ENCODE measurements at regions not wholly inside any gene's neighbourhood (a gene's known extent, or its start where the extent isn't known, plus 50 kb on each side); places are given as distances from the start of the nearest gene placed in this dataset.
"Not testable (repeated sequence)": the region's sequence is repeated elsewhere in the genome, so short reads cannot be mapped to it uniquely, and the experiment has no call there.

GRCh38 chr13:37288057-37288720 lies 182.7 kb upstream of the CSNK1A1L start:
- Mint-ChIP-seq H3K27ac (ENCODE audit: unreplicated experiment) (no peak overlapping the region), H3K36me3 (ENCODE audit: unreplicated experiment) (peaks cover 9% of the 10 kb centered on the region), H3K27me3 (ENCODE audit: unreplicated experiment) (no peaks in the 10 kb centered on the region), H3K4me3 (ENCODE audit: unreplicated experiment) (no peak overlapping the region), H3K9me3 (ENCODE audit: unreplicated experiment) (no peaks in the 10 kb centered on the region), H3K4me1 (ENCODE audit: low read depth, unreplicated experiment) (no peaks in the 10 kb centered on the region)
- TF ChIP-seq CTCF (IDR thresholded peaks at IDR 0.05; ENCODE audit: partially characterized antibody, unreplicated experiment), result no peak
- no peak for DNase-seq

- not testable (repeated sequence) for H3K4me1 Mint-ChIP-seq (ENCODE audit: low read depth, unreplicated experiment); H3K9me3 Mint-ChIP-seq (ENCODE audit: unreplicated experiment); H3K27ac Mint-ChIP-seq (ENCODE audit: unreplicated experiment); DNase-seq; H3K27me3 Mint-ChIP-seq (ENCODE audit: unreplicated experiment); H3K36me3 Mint-ChIP-seq (ENCODE audit: unreplicated experiment); H3K4me3 Mint-ChIP-seq (ENCODE audit: unreplicated experiment)
Measured at GRCh38 chr13:37280231-37280630, 174.8 kb upstream of the CSNK1A1L start.

GRCh38 chr13:37277435-37278144 lies 172.1 kb upstream of the CSNK1A1L start:
- H3K4me3 Mint-ChIP-seq (ENCODE audit: unreplicated experiment), result no peak overlapping the region
- peaks cover 3% of the 10 kb centered on the region for H3K27me3 Mint-ChIP-seq (ENCODE audit: unreplicated experiment)
- peaks cover 8% of the 10 kb centered on the region for H3K9me3 Mint-ChIP-seq (ENCODE audit: unreplicated experiment)
- H3K4me1 Mint-ChIP-seq (ENCODE audit: low read depth, unreplicated experiment), result peaks cover 7% of the 10 kb centered on the region
- no peak for TF ChIP-seq CTCF (IDR thresholded peaks at IDR 0.05; ENCODE audit: partially characterized antibody, unreplicated experiment)
- no peak for DNase-seq
- peaks cover 5% of the 10 kb centered on the region for H3K36me3 Mint-ChIP-seq (ENCODE audit: unreplicated experiment)
- H3K27ac Mint-ChIP-seq (ENCODE audit: unreplicated experiment), result no peak overlapping the region

GRCh38 chr13:37277007-37277406 lies 171.5 kb upstream of the CSNK1A1L start:
- no peak for TF ChIP-seq CTCF (IDR thresholded peaks at IDR 0.05; ENCODE audit: partially characterized antibody, unreplicated experiment)
- H3K36me3 Mint-ChIP-seq (ENCODE audit: unreplicated experiment), result peaks cover 7% of the 10 kb centered on the region

GRCh38 chr13:37274569-37275497 lies 169.4 kb upstream of the CSNK1A1L start:
- no peak overlapping the region for H3K4me3 Mint-ChIP-seq (ENCODE audit: unreplicated experiment)
- H3K27me3 Mint-ChIP-seq (ENCODE audit: unreplicated experiment), result peaks cover 3% of the 10 kb centered on the region
- H3K36me3 Mint-ChIP-seq (ENCODE audit: unreplicated experiment), result peaks cover 13% of the 10 kb centered on the region
- TF ChIP-seq CTCF (IDR thresholded peaks at IDR 0.05; ENCODE audit: partially characterized antibody, unreplicated experiment), result no peak
- peaks cover 7% of the 10 kb centered on the region for H3K4me1 Mint-ChIP-seq (ENCODE audit: low read depth, unreplicated experiment)
- peak overlapping the region; percentile 6 for H3K27ac Mint-ChIP-seq (ENCODE audit: unreplicated experiment)
- DNase-seq, result no peak
- H3K9me3 Mint-ChIP-seq (ENCODE audit: unreplicated experiment), result peaks cover 8% of the 10 kb centered on the region

More at GRCh38 chr13:37277007-37277406, 171.5 kb upstream of the CSNK1A1L start:
- peaks cover 7% of the 10 kb centered on the region for H3K4me1 Mint-ChIP-seq (ENCODE audit: low read depth, unreplicated experiment)
- DNase-seq, result no peak
- no peak overlapping the region for H3K27ac Mint-ChIP-seq (ENCODE audit: unreplicated experiment)
- peaks cover 8% of the 10 kb centered on the region for H3K9me3 Mint-ChIP-seq (ENCODE audit: unreplicated experiment)
- H3K4me3 Mint-ChIP-seq (ENCODE audit: unreplicated experiment), result no peak overlapping the region
- H3K27me3 Mint-ChIP-seq (ENCODE audit: unreplicated experiment), result peaks cover 3% of the 10 kb centered on the region

All from glutamatergic neuron (in vitro differentiated cells).